NCI-H526 (cell line): ENCODE measurements at regions not wholly inside any gene's neighbourhood (a gene's known extent, or its start where the extent isn't known, plus 50 kb on each side); places are given as distances from the start of the nearest gene placed in this dataset.
"Not testable (repeated sequence)": the region's sequence is repeated elsewhere in the genome, so short reads cannot be mapped to it uniquely, and the experiment has no call there.

Experiments
- DNase-seq, 2 experiments: peaks; one replicate each; lab custom pipeline; 2025; lab: John Stamatoyannopoulos, UW

DNA sequence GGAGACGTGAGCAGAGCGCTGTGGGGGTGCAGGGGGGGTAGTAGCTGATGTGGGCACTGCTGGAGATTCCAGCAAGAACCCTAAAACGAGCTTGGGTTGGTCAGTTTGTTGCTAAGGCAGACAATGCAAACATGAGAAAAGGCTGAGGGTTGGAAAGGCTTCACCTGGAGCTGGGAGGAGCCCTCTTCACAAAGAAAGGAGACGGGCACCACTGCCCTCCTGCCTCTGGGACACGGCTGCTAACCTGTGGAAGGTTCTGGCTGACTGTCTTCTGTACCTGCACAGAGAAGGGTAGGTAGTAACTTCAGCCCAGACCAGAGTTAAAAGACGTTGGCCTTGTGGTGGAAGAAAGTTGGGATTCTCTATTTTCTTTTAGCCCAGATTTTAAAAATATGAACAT lies 108.7 kb downstream of the SUCLA2 start:
- DNase-seq: no peak

- DNase-seq: no peak
These were observed 110.8 kb downstream of the SUCLA2 start for GRCh38 chr13:47890146-47890814.

DNA sequence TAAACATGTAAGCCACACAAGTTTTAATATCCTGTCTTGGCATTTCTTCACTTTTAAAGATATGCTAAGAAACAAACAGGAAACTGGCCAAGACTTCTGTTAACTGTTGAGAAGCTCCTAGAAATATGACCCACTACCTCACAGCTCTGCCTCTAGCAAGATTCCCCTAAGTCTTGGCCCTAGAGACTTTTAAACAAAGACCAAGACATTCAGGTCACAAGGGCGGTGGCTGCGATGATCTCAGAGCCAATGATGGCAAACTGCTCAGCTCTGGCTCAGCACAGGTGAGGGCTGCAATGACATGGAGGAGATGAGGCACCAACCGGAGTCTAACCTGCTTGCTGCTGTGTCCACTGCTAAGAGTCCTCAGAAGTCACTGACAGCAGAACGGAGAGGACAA lies 114.8 kb downstream of the SUCLA2 start:
- DNase-seq: no peak

- DNase-seq: no peak
These were observed 125.9 kb downstream of the SUCLA2 start for GRCh38 chr13:47875201-47875600.

DNA sequence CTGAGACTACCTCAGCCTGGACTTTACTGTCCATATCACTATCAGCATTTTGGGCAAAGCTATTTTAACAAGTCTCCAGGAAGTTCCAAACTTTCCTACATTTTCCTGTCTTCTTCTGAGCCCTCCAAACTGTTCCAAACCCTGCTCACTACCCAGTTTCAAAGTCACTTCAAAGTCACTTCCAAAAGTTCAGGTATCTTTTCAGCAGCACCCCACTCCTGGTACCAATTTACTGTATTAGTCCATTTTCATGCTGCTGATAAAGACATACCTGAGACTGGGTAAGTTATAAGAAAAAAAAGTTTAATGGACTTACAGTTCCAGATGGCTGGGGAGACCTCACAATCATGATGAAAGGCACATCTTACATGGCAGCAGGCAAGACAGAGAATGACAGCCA lies 127.1 kb downstream of the SUCLA2 start:
- DNase-seq: not testable (repeated sequence)

DNA sequence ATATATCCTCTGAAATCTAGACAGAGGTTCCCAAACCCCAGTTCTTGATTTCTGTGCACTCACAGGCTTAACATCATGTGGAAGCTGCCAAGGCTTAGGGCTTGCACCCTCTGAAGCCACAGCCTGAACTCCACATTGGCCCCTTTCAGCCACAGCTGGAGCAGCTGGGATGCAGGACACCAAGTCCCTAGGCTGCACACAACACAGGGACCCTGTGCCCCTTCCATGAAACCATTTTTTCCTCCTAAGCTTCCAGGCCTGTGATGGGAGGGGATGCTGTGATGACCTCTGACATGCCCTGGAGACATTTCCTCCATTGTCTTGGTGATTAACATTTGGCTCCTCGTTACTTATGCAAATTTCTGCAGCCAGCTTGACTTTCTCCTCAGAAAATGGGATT lies 127.8 kb downstream of the SUCLA2 start:
- DNase-seq: not testable (repeated sequence)

DNA sequence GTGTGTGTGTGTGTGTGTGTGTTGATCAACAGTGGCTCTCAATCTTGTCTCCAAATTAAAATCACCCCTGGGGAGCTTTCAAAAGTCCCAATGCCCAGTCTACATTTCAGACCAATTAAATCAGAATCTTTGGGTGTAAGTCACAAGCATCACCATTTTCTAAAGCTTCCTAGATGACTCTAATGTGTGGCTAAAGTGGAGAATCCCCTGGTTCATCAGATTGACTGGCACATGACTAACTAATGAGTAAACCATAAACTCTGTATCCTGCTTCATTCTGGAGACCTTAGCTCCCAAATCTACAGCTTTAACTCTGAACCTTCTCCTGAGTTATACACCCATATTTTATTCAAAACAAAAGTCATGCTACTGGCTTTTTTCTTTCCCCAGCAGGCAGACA lies 131.3 kb downstream of the SUCLA2 start:
- no peak for DNase-seq

DNA sequence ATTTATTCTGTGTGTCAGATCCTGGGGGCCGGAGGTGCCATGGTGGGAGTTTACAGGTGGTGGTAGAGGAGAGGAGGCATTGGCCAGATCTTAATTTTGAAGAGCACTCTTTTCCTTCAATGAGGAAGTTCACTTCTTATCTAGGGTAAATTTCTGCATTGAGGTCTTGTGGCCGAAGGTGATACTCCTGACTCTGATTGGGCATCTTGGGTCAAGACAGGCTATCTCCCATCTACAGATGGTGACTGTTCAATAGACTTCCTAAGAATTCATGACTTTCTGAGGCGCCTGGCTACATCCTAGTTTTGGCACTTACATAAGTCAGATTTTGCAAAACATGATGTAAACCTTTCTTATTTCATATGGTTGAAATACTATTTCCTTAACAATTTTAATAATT lies 135.2 kb downstream of the SUCLA2 start:
- DNase-seq: no peak

GRCh38 chr13:47862841-47863240 lies 138.2 kb downstream of the SUCLA2 start:
- DNase-seq: no peak

- DNase-seq: no peak
These were observed 141.9 kb downstream of the SUCLA2 start for GRCh38 chr13:47859165-47859564.

GRCh38 chr13:47858042-47859025 lies 142.7 kb downstream of the SUCLA2 start:
- no peak for DNase-seq

- DNase-seq: no peak
These were observed 147.8 kb downstream of the SUCLA2 start for GRCh38 chr13:47853236-47853635.

DNA sequence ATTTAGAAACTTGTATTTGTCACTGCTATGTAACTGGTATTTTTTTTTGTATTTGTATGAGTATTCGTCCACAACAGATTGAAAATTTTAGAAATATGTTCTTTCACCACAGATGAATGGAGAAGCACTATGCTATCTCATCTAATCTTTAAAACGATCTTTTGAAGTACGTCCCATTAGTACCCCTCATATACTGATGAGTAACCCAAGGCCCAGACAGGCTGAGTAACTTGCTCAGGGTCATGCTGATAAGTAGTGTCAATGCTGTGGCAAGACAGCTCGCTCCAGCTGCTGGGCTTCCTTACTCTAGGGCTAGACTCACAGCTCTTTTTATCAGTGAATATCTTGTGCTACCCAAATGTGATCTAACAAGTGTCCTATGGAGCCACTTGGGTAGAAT lies 154.2 kb downstream of the SUCLA2 start:
- DNase-seq: no peak

DNA sequence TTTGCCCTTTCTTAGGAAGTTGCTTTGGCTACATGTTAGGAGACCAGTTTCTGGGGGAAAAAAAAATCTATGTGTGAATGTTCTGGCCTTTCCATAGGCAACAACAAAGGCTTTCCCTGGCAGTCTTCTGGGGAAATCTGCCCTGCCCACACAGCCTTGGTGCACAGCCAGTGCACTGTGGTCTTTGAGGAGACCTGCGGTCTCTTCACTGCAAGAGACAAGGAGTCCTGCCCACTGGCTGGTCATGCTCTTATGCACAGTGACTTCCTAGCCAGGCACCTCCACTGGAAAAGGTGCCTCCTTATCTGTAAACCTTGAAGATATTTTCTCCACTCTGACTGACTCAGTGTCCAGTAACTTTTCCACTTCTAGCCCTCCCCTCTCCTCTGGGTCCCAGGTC lies 155.1 kb downstream of the SUCLA2 start:
- no peak for DNase-seq

DNA sequence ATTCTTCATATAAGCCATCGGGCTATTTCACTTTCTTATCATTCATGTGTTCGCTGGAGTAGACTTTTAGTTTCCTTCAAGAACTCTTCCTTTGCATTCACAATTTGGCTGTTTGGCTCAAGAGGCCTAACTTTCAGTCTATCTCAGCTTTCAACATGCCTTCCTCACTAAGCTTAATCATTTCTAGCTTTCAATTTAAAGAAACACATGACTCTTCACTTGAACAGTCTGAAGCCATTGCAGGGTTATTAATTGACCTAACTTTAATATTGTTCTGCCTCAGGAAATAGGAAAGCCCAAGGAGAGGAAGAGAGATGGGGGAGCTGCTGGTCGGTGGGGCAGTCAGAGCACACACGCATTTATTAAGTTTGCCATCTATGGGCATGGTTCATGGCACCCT lies 158.1 kb downstream of the SUCLA2 start:
- DNase-seq: no peak

GRCh38 chr13:47841151-47841550 lies 159.9 kb downstream of the SUCLA2 start:
- no peak for DNase-seq

GRCh38 chr13:47837906-47838305 lies 163.2 kb downstream of the SUCLA2 start:
- DNase-seq: no peak

GRCh38 chr13:47837104-47837880 lies 163.8 kb downstream of the SUCLA2 start:
- no peak for DNase-seq

DNA sequence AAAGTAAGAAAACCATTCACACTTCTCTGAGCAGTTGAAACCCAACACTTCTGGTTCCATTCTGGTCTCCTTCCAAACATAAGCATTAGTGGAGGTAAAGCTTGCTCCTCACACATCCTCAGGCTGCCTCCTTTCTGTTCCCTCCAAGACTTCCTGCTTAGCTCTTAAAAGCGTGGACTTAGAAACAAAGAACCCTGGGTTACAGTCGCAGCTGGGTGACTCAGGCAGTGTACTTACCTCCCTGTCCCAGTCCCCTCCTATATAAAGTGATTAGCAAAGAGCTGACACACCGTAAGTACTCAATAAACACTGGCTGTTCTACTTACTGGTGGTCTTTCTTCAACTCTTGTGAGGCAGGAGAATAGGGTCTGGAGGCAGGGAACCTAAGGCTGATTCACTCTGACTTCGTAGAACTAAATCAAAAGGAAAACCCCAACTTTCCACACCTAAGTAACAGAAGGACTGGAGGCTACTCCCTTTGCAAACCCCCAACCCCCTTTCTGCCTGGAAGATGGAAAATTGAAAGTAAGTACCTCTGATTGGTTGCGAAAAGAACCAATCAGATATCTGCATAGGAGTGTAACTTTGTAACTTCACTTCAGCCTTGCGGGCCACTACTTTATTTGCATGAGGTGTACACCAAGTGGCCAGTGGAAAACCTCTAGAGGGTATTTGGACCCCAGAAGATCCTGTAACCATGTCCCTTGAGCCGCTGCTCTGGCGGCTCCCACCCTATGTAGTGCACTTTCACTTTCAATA lies 165.4 kb downstream of the SUCLA2 start:
- no peak for DNase-seq

GRCh38 chr13:47832458-47832972 lies 168.6 kb downstream of the SUCLA2 start:
- DNase-seq: peak; percentile 8 to 21

DNA sequence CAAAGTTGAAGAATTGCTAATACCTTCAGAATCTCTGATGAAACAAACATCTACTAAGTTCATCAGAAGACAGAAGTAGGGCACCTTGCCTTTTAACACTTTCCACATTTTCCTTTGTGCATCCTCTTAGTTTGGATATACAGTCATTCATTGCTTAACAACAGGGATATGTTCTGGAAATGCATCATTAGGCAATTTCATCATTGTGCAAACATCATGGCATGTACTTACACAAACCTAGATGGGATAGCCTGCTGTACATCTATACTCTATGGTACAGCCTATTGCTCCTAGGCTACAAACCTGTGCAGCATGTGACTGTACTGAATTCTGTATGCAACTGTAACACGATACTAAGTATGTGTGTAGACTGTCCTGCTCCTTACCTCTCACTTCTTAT lies 169.8 kb downstream of the SUCLA2 start:
- DNase-seq: no peak

- DNase-seq: no peak
These were observed 171.4 kb downstream of the SUCLA2 start for GRCh38 chr13:47829690-47830089.
